ENCODE measurements at regions not wholly inside any gene's neighbourhood (a gene's known extent, or its start where the extent isn't known, plus 50 kb on each side); places are given as distances from the start of the nearest gene placed in this dataset.
"Not testable (repeated sequence)": the region's sequence is repeated elsewhere in the genome, so short reads cannot be mapped to it uniquely, and the experiment has no call there.

DNA sequence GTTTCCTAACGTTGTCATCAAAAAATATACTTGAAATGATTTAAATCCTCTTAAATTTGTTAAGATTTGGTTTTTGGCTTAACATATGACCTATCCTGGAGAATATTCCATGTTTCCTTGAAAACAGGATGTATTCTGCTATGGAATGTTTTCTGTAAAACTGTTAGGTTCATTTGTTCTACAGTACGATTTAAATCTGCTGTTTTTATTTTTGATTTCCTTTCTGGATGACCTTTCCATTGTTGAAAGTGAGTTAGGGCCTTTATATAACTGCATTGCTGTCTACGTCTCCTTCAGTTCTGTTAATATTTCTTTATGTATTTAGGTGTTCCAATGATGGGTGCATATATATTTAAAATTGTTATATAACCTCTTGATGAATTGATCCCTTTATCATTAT lies 465.3 kb upstream of the ALCAM start:
- Mint-ChIP-seq H3K27ac (no peak overlapping the region), H3K36me3 (no peaks in the 10 kb centered on the region), H3K9me3 (peaks cover 0 to 11% of the 10 kb centered on the region in 2 donors)
- DNase-seq (ENCODE audit: low spot score in 2 of 2): no peak
- no peak for ATAC-seq

DNA sequence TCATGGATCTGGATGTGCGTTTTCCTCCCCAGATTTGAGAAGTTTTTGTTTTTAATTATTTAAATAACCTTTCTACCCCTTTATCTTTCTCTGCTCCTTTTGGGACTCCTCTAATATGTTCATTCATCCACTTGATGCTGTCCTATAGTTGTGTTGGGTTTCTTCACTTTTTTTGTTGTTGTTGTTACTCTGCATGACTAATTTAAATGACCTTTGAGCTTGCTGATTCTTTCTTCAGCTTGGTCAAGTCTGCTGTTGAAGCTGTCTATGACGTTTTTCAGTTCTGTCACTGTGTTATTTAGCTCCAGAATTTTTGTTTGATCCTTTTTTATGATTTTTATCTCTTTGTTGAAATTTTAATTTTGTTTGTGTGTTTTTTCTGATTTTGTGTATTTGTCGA lies 463.6 kb upstream of the ALCAM start:
- ATAC-seq (no peak), DNase-seq (ENCODE audit: low spot score in 2 of 2) (no peak)
- Mint-ChIP-seq H3K9me3 (peaks cover 0 to 15% of the 10 kb centered on the region in 2 donors), H3K36me3 (no peaks in the 10 kb centered on the region), H3K27ac (no peak overlapping the region)

DNA sequence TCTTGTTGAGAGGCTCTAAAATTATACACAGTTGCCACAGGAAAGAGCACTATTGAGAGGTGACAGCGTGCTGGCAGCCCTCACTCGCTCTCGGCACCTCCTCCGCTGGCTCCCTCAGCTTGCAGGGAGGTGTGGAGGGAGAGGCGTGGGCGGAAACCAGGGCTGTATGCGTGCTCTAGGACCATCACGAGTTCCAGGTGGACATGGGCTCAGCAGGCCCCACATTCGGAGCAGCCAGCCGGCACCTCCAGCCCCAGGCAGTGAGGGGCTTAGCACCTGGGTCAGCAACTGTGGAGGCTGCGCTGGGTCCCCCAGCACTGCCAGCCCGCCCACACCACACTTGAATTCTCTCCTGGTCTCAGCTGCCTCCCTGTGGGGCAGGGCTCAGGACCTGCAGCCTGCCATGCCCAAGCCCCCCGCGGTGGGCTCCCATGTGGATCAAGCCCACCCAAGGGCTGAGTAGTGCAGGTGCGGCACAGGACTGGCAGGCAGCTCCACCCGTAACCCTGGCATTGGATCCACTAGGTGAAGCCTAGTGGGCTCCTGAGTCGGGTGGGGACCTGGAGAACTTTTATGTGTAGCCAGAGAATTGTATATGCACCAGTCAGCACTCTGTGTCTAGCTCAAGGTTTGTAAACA lies 460.6 kb upstream of the ALCAM start:
- no peak overlapping the region for H3K27ac Mint-ChIP-seq
- no peak for DNase-seq (ENCODE audit: low spot score in 2 of 2)
- H3K36me3 Mint-ChIP-seq: no peaks in the 10 kb centered on the region
- H3K9me3 Mint-ChIP-seq: peaks cover 0 to 15% of the 10 kb centered on the region in 2 donors
- ATAC-seq: no peak

DNA sequence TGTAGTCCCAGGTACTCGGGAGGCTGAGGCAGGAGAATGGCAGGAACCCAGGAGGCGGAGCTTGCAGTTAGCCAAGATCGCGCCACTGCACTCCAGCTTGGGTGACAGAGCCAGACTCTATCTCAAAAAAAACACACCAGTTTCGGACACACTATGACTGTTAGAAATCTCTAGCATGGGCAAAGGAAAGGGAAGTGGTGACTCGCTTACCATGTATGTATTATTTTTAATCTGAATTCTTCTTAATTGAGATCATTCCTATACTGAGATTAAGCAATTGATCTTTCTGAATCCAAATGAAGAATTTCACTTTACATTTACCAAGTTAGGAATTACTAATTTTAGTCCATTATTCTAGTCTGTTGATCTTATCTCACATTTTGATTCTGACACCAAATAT lies 459.2 kb upstream of the ALCAM start:
- Mint-ChIP-seq H3K36me3 (no peaks in the 10 kb centered on the region), H3K27ac (no peak overlapping the region), H3K9me3 (peaks cover 0 to 11% of the 10 kb centered on the region in 2 donors)
- ATAC-seq: no peak
- DNase-seq (ENCODE audit: low spot score in 2 of 2): no peak

DNA sequence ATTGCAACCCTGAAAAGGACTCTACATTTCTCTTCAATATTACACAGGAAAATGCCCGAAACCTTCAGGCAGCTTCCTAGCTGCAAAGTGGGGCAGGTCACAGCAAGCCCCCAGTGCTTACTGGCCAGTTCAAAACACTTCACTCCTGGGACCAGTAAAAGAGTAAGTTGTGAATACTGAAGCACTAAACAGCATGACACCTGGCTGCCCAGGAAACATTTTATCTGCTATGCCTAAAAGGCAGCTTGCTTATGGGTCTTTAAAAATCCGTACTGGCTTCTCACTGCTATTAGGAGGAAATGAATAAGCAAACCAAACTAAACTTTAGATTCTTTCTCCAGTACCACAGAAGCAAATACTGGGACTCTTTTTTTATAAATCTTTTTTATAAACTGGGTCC lies 457.9 kb upstream of the ALCAM start:
- no peak overlapping the region for H3K27ac Mint-ChIP-seq
- peaks cover 0 to 7% of the 10 kb centered on the region in 2 donors for H3K9me3 Mint-ChIP-seq
- DNase-seq (ENCODE audit: low spot score in 2 of 2) (no peak), ATAC-seq (no peak)
- H3K36me3 Mint-ChIP-seq: no peaks in the 10 kb centered on the region

DNA sequence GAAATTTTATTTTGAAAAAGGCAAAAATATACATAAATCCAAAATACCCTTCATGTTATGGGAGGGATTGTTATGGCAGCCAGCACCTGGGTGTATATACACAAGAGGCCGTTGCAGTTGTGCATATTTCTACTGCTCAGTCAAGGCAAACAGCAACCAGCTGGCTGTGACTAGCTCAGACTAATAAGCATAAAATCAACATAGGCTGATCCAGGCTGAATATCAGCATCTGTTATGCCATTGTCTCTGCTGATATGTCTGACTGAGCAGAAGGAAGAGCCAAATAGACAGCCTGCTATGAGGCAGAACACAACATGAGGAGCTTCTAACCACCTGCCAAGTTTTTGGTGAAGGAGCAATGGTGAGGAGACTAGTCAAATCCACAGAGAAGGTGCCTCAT lies 457.5 kb upstream of the ALCAM start:
- DNase-seq (ENCODE audit: low spot score in 2 of 2): no peak
- H3K9me3 Mint-ChIP-seq: peaks cover 0 to 7% of the 10 kb centered on the region in 2 donors
- H3K36me3 Mint-ChIP-seq: no peaks in the 10 kb centered on the region
- H3K27ac Mint-ChIP-seq: no peak overlapping the region
- ATAC-seq: no peak

DNA sequence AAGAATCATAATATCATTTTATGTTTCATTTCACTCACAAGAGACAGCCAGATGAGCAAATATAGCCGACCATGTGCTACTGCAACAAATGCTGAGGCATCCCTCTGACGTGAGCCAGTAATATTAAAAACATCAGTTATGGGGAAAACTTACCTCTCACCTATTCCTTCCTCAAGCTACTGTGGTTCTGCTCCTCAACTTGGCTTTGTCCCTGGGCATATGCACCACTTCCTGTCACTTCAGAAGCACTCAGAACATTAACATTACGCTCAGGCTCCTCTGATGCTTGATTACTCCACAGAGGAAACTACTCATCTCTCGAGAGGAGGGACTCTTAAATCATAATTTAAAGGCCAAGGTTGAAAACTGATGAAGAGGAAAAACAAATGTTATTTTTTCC lies 457.0 kb upstream of the ALCAM start:
- no peaks in the 10 kb centered on the region for H3K36me3 Mint-ChIP-seq

DNA sequence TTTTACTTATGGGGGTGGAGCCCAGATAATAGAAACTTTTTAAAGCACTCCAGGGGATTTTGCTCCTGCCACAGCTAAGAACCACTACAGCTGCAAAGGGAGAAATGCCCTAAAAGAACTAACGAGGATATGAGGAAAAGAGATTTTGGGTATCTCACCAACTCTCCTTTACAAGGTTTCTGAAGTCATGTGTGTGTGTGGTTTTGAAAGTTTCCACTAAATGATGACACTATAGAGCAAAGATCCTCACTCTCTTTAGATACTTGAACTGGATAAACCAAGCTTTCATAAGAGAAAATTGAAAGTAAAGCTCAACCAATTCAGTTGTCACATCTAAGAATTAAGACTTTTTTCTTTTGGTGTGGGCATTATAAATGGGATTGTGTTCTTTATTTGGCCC lies 455.3 kb upstream of the ALCAM start:
- H3K36me3 Mint-ChIP-seq: no peaks in the 10 kb centered on the region
- H3K27ac Mint-ChIP-seq: no peak overlapping the region
- peaks cover 0 to 3% of the 10 kb centered on the region in 2 donors for H3K9me3 Mint-ChIP-seq
- DNase-seq (ENCODE audit: low spot score in 2 of 2) (no peak), ATAC-seq (no peak)

More for the DNA sequence above, 457.0 kb upstream of the ALCAM start:
- H3K9me3 Mint-ChIP-seq: peaks cover 0 to 4% of the 10 kb centered on the region in 2 donors
- ATAC-seq (no peak), DNase-seq (ENCODE audit: low spot score in 2 of 2) (no peak)
- H3K27ac Mint-ChIP-seq: no peak overlapping the region

DNA sequence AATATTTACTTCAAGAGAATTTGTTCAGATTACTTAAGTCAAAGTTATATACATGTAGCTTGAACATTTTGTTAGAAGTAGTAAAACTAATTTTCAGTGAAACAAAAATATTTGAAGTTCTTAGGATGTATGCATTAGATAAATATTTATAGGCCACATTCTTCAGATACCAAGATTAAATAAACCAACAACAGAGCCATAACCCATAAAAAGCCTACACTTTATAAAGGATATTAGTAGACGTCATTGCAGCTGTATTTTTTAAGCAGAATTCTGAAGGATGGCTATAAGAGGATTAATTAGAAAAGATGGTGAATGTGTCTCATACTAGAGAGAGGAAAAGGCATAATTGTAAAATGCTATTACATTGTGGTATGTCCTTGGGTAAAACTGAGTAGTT lies 449.7 kb upstream of the ALCAM start:
- Mint-ChIP-seq H3K9me3 (peaks cover 5% of the 10 kb centered on the region in 2 donors), H3K27ac (no peak overlapping the region), H3K36me3 (no peaks in the 10 kb centered on the region)
- ATAC-seq (no peak), DNase-seq (ENCODE audit: low spot score in 2 of 2) (no peak)

DNA sequence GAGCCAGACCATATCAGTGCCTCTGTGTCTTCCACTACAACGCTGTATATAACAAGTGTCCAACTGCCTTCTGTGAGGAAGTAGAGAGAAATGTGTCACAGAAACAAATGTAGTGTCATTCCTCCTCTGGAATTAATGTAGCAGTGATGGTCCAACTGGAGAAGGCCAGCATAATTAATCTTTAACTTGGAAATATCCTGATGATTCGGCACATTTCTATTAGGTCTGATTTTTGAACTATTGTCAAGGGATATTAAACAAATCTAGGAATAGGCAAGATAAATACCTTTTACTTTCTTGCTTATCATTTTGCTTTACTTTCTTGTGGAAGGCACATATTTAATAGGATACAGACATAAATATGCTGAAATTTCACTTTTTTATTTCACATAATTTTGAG lies 446.2 kb upstream of the ALCAM start:
- no peak for ATAC-seq
- H3K9me3 Mint-ChIP-seq: peaks cover 5% of the 10 kb centered on the region in 2 donors
- no peak for DNase-seq (ENCODE audit: low spot score in 2 of 2)
- no peaks in the 10 kb centered on the region for H3K36me3 Mint-ChIP-seq
- no peak overlapping the region for H3K27ac Mint-ChIP-seq

DNA sequence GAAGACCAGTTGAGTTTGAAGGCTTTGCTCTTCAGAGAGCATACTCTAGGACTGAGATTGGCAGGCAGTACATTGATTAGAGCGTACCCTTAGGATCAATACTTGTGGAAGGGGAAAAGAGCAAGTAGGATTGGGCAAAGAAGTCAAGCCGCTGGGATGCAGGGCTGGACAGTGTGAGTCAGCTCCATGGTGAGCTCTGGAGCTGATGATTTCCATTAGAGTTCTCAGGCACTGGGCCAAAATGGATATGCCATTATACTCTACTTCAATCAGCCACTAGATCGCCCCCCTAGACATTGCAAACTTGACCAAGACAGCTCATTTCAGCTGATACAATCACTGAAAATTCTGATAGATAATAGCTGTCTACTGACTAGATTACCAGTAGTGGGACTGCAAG lies 432.7 kb upstream of the ALCAM start:
- no peak for ATAC-seq
- H3K36me3 Mint-ChIP-seq: no peaks in the 10 kb centered on the region
- no peak for DNase-seq (ENCODE audit: low spot score in 2 of 2)
- no peak overlapping the region for H3K27ac Mint-ChIP-seq
- peaks cover 0 to 18% of the 10 kb centered on the region in 2 donors for H3K9me3 Mint-ChIP-seq

DNA sequence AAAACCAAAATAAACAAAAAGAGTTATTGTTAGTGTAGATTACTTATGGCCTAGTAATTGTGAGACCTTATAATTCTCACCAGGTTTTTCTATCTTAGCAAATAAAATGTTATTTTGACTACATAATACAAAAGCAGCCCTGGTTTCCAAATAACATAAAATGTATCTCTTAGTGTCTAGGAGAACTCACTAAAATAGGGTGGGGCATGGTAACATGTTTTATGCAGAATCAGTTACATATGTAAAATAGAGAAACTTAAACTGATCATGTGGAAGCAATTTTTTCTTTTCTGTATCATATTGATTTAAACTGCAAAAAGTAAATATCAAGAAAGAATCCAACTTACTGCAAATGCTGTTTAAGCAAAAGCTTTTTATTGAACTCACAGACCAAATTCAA lies 431.1 kb upstream of the ALCAM start:
- Mint-ChIP-seq H3K27ac (no peak overlapping the region), H3K36me3 (no peaks in the 10 kb centered on the region), H3K9me3 (peaks cover 0 to 8% of the 10 kb centered on the region in 2 donors)
- DNase-seq (ENCODE audit: low spot score in 2 of 2): no peak
- no peak for ATAC-seq

DNA sequence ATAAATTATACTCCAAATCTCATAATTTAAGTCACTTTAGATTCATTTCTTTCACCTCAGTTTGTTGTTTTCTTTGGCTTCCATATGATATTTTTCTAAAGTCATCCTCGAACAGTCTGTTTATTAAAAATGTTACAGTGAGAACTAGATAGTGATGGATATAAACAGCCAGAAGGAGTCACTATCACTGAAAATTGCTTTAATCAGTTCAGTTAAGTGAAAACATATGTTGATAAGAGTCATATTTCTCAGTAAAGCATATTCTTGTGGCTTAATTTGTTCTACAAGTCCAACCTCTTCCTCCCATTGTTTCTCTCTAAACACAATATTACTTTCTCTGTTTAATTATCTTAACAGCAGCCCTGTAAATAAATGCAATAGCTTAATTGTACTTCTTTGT lies 427.5 kb upstream of the ALCAM start:
- H3K27ac Mint-ChIP-seq: no peak overlapping the region
- ATAC-seq: no peak
- no peaks in the 10 kb centered on the region for H3K9me3 Mint-ChIP-seq

DNA sequence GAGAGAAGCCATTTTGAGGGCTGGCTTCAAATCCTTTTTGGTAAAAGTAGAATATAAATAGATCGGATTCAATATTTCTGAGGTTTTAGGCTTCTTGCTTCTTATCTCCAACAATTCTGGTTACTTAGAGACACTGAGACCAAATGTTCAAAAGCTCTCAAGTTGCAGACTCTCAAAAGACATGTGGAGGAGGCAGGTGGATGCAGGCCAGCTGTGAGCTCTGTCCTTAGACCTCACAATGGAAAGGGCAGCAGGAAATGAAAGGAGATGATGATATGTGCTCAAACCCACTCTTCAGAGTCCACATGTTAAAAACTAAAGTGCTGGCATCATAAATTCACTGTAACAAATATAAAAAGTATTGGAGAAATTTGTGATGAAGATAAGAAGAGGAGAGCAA lies 424.9 kb upstream of the ALCAM start:
- Mint-ChIP-seq H3K27ac (no peak overlapping the region), H3K36me3 (no peaks in the 10 kb centered on the region), H3K9me3 (peaks cover 4 to 5% of the 10 kb centered on the region in 2 donors)
- no peak for DNase-seq (ENCODE audit: low spot score in 2 of 2)
- no peak for ATAC-seq

More for the DNA sequence above, 427.5 kb upstream of the ALCAM start:
- H3K36me3 Mint-ChIP-seq: no peaks in the 10 kb centered on the region
- DNase-seq (ENCODE audit: low spot score in 2 of 2): no peak

DNA sequence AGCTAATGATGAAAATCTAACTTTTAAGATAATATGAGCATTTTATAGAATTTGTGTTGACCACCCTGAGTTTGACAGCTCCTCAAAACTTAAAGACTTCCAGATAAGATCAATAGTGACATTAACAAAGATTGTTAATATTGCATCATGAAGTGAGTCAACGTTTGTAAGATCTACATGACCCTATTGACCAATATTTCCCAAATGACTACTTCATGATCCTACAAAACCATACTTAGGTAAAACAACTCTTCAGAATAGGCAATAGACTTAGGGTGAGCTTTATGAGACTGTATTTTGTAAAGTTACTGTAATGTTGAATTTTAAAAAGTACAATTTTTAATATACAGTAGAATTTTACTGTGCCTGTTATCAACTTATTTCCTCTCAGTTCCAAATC lies 422.7 kb upstream of the ALCAM start:
- no peak for DNase-seq (ENCODE audit: low spot score in 2 of 2)
- ATAC-seq: no peak
- Mint-ChIP-seq H3K27ac (no peak overlapping the region), H3K36me3 (no peaks in the 10 kb centered on the region), H3K9me3 (peaks cover 10 to 13% of the 10 kb centered on the region in 2 donors)

DNA sequence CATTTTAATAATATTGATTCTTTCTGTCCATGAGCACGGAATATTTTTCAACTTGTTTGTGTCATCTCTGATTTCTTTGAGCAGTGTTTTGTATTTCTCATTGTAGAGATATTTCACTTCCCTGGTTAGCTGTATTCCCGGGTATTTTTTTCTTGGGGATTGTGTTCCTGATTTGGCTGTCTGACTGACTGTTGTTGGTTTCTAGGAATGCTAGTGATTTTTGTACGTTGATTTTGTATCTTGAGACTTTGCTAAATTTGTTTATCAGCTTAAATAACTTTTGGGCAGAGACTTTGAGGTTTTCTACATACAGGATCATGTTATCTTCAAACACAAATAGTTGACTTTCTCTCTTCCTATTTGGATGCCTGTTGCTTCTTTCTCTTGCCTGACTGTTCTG lies 418.8 kb upstream of the ALCAM start:
- no peak overlapping the region for H3K27ac Mint-ChIP-seq
- DNase-seq (ENCODE audit: low spot score in 2 of 2) (no peak), ATAC-seq (no peak)
- no peaks in the 10 kb centered on the region for H3K36me3 Mint-ChIP-seq
- peaks cover 14 to 16% of the 10 kb centered on the region in 2 donors for H3K9me3 Mint-ChIP-seq

DNA sequence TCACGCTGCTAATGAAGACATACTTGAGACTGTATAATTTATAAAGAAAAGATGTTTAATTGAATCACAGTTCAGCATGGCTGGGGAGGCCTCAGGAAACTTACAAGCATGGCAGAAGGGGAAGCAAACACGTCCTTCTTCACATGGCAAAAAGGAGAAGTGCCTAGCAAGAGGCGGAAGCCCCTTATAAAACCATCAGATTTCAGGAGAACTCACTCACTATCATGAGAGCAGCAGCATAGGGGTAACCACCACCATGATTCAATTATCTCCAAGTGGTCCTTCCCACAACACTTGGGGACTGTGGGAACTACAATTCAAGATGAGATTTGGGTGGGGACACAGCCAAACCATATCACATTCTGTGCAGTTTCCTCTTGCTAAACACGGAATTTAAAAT lies 416.9 kb upstream of the ALCAM start:
- H3K36me3 Mint-ChIP-seq; DNase-seq (ENCODE audit: low spot score in 2 of 2); ATAC-seq; H3K27ac Mint-ChIP-seq: not testable (repeated sequence)
- peaks cover 14 to 16% of the 10 kb centered on the region in 2 donors for H3K9me3 Mint-ChIP-seq

DNA sequence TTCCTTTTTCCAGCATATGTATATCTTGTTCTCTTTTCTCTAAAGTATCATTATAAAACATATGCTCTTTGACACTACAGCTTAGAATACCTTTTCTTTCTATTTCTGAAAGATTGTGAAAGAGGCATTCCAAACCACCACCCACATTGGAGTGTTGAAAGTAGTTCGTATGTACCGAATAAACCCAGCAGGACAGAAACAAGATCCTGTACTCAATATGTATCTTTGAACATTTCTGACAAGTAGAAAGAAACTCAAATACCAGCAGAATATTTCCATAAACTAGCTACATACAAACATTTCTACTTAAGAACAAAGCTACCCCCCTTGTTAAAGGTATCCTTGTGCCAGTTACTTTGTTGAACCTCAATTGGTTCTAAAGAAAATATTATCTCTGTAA lies 415.3 kb upstream of the ALCAM start:
- ATAC-seq (no peak), DNase-seq (ENCODE audit: low spot score in 2 of 2) (no peak)
- H3K9me3 Mint-ChIP-seq: peaks cover 10 to 12% of the 10 kb centered on the region in 2 donors
- no peaks in the 10 kb centered on the region for H3K36me3 Mint-ChIP-seq
- H3K27ac Mint-ChIP-seq: no peak overlapping the region

All from activated naive CD4-positive, alpha-beta T cell treated with anti-CD3 and anti-CD28 coated beads, Interleukin-2, amount 50 U/mL, for 72 hours (primary cell).